ENCODE measurements at regions not wholly inside any gene's neighbourhood (a gene's known extent, or its start where the extent isn't known, plus 50 kb on each side); places are given as distances from the start of the nearest gene placed in this dataset.

- DNase-seq: no peak
These were observed 50.1 kb upstream of the JPH3 start for GRCh38 chr16:87552072-87552718.

GRCh38 chr16:87551487-87551886 lies 50.8 kb upstream of the JPH3 start:
- DNase-seq: no peak

- peak; percentile 80 for DNase-seq
These were observed 51.8 kb upstream of the JPH3 start for GRCh38 chr16:87550495-87550961.

GRCh38 chr16:87549627-87550494 lies 52.4 kb upstream of the JPH3 start:
- DNase-seq: no peak

GRCh38 chr16:87548046-87548445 lies 54.3 kb upstream of the JPH3 start:
- no peak for DNase-seq

- no peak for DNase-seq
These were observed 50.8 kb upstream of the ZCCHC14 start for GRCh38 chr16:87543436-87544191.

GRCh38 chr16:87542531-87543102 lies 49.8 kb upstream of the ZCCHC14 start:
- DNase-seq: no peak

All from stimulated activated CD8-positive, alpha-beta memory T cell treated with anti-CD3 and anti-CD28 coated beads, Interleukin-4, amount 100 ng/mL, for 48 hours (primary cell).